Sigmoid colon (tissue), 4 donors: ENCODE measurements at regions not wholly inside any gene's neighbourhood (a gene's known extent, or its start where the extent isn't known, plus 50 kb on each side); places are given as distances from the start of the nearest gene placed in this dataset.

Experiments used
- CTCF ChIP-seq, 4 experiments: fragments of 450-650 bp in 3 of 4; fragments of 200-600 bp in 1 of 4; IDR thresholded peaks; one replicate each; pipeline ENCODE4 v1.5.1; 2016 to 2019; ENCODE audit warnings: antibody characterized with exemption in 4 of 4, mild to moderate bottlenecking in 3 of 4, moderate library complexity in 2 of 4
- POLR2A ChIP-seq, 2 donors: fragments of 450-650 bp; IDR thresholded peaks; one replicate each; pipeline ENCODE4 v1.6.1; 2016; ENCODE audit warnings: antibody characterized with exemption in 2 of 2, mild to moderate bottlenecking in 2 of 2, moderate library complexity in 2 of 2
- POLR2AphosphoS5 ChIP-seq, 4 donors: sonication (generic); formaldehyde crosslinking; IDR thresholded peaks; one replicate each; pipeline ENCODE4 v1.6.1; 2017; ENCODE audit warnings: antibody characterized with exemption in 4 of 4

GRCh38 chr16:79295746-79296145 lies 304.8 kb downstream of the MAF start:
- TF ChIP-seq CTCF (IDR thresholded peaks at IDR 0.05), result no peak
- TF ChIP-seq POLR2A (IDR thresholded peaks at IDR 0.05), result no peak
- TF ChIP-seq POLR2AphosphoS5 (IDR thresholded peaks at IDR 0.05), result no peak
